Vagina (tissue), 2 donors: ENCODE measurements at regions not wholly inside any gene's neighbourhood (a gene's known extent, or its start where the extent isn't known, plus 50 kb on each side); places are given as distances from the start of the nearest gene placed in this dataset.

Experiments
- CTCF ChIP-seq, 3 experiments: fragments of 450-650 bp in 2 of 3; fragments of 200-600 bp in 1 of 3; sonication (generic) in 1 of 3; IDR thresholded peaks; one replicate each; pipeline ENCODE4 v1.5.1; 2017 to 2019; ENCODE audit warnings: antibody characterized with exemption in 3 of 3, mild to moderate bottlenecking in 2 of 3, moderate library complexity in 2 of 3
- POLR2A ChIP-seq, 2 donors: fragments of 450-650 bp; IDR thresholded peaks; one replicate each; pipeline ENCODE4 v1.6.1; 2017; ENCODE audit warnings: antibody characterized with exemption in 2 of 2, mild to moderate bottlenecking in 2 of 2, moderate library complexity in 2 of 2
- POLR2AphosphoS5 ChIP-seq, 2 donors: sonication (generic); formaldehyde crosslinking; IDR thresholded peaks; one replicate each; pipeline ENCODE4 v1.9.0; 2017; ENCODE audit warnings: antibody characterized with exemption in 2 of 2, mild to moderate bottlenecking in 2 of 2, low read depth in 1 of 2; ENCODE audit not compliant: insufficient read depth in 1 of 2

GRCh38 chr14:27338012-27338411, 740.2 kb upstream of the NOVA1 start:
- no peak for TF ChIP-seq CTCF (IDR thresholded peaks at IDR 0.05)
- no peak for TF ChIP-seq POLR2AphosphoS5 (IDR thresholded peaks at IDR 0.05; ENCODE audit: insufficient read depth in 1 of 2, low read depth in 1 of 2)
- TF ChIP-seq POLR2A (IDR thresholded peaks at IDR 0.05): no peak
